ENCODE measurements at regions not wholly inside any gene's neighbourhood (a gene's known extent, or its start where the extent isn't known, plus 50 kb on each side); places are given as distances from the start of the nearest gene placed in this dataset.
"Not testable (repeated sequence)": the region's sequence is repeated elsewhere in the genome, so short reads cannot be mapped to it uniquely, and the experiment has no call there.

DNA sequence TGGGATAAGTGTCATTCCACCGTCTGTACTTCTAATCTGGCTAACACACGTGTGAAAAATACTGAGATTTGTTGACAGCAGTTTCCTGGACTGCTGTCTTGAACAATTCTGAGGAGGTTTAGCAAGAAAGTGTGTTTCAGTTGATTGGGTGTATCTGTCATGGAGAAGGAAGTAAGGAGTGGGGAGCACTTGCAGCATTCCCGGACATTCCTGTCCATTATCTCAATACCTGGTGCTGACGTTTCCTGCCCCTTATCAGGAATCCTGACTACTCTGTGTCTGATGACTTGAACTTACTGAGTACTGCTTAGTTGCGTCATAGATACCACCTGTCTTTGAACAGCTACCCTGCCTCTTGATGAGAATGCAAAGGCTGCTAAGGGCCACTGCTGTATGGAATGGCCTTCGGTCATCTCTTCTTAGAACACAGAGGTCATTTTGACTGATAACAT is 72.0 kb upstream of the VKORC1L1 start:
- H3K27me3 ChIP-seq (ENCODE audit: control insufficient read depth, insufficient read depth, low read length) = no peaks in the 10 kb centered on the region
- TF ChIP-seq, protein P1, sequence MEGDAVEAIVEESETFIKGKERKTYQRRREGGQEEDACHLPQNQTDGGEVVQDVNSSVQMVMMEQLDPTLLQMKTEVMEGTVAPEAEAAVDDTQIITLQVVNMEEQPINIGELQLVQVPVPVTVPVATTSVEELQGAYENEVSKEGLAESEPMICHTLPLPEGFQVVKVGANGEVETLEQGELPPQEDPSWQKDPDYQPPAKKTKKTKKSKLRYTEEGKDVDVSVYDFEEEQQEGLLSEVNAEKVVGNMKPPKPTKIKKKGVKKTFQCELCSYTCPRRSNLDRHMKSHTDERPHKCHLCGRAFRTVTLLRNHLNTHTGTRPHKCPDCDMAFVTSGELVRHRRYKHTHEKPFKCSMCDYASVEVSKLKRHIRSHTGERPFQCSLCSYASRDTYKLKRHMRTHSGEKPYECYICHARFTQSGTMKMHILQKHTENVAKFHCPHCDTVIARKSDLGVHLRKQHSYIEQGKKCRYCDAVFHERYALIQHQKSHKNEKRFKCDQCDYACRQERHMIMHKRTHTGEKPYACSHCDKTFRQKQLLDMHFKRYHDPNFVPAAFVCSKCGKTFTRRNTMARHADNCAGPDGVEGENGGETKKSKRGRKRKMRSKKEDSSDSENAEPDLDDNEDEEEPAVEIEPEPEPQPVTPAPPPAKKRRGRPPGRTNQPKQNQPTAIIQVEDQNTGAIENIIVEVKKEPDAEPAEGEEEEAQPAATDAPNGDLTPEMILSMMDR (IDR thresholded peaks at IDR 0.05; ENCODE audit: insufficient read depth, low read depth, low read length) = no peak
- POLR2A ChIA-PET = no interaction called here

DNA sequence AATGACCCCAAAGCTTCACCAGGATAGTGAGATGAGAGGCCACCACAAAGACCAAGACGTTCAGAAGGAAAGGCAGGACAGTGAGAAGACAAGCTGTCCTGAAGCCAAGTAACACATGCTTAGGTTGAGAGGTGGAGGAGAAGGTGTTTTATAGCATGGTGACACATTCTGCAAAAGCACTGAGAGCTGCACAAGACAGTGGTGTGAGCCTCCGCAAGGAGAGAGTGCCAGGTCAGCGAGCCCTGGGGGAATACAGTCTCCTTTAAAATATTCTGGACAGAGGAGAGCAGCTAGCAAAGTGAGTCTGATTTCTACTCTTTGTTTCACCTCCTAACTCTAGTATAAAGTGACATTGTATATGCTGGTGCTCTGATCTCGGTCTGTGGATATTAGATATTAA is 68.0 kb upstream of the VKORC1L1 start:
- TF ChIP-seq, protein P1 (IDR thresholded peaks at IDR 0.05; ENCODE audit: insufficient read depth, low read depth, low read length) = no peak
- POLR2A ChIA-PET = no interaction called here
- CTCF ChIA-PET = interaction anchor here (1.4 kb wide), 1 partner anchor 10 kb away, joined by 3 read pairs; no protein-coding TSS in a partner anchor
- H3K4me3 ChIP-seq (ENCODE audit: low read depth, low read length) = no peak overlapping the region
- no peaks in the 10 kb centered on the region; the same call in 1 of the 2 replicates for H3K36me3 ChIP-seq (ENCODE audit: control insufficient read depth, insufficient read depth, low read length)
- H3K27me3 ChIP-seq (ENCODE audit: control insufficient read depth, insufficient read depth, low read length) = no peaks in the 10 kb centered on the region
- DNase-seq (ENCODE audit: low read depth) = no peak

More for the DNA sequence above, 72.0 kb upstream of the VKORC1L1 start:
- H3K36me3 ChIP-seq (ENCODE audit: control insufficient read depth, insufficient read depth, low read length) = no peaks in the 10 kb centered on the region
- CTCF ChIA-PET = interaction anchor here (1.2 kb wide), 1 partner anchor 11 kb away, joined by 4 read pairs; no protein-coding TSS in a partner anchor
- no peak for DNase-seq (ENCODE audit: low read depth)
- H3K4me3 ChIP-seq (ENCODE audit: low read depth, low read length) = no peak overlapping the region

DNA sequence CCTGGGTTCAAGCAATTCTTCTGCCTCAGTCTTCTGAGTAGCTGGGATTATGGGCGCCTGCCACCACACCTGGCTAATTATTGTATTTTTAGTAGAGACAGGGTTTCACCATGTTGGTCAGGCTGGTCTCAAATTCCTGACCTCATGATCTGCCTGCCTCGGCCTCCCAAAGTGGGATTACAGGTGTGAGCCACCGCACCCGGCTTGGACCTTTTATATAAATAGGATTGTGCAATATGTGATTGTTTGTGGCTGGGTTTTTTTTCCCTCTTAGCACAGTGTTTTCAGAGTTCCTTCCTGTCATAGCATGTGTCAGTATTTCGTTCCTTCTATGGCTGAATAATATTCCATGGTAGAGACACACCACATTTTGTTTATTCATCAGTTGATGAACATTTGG is 65.8 kb upstream of the VKORC1L1 start:
- H3K27me3 ChIP-seq (ENCODE audit: control insufficient read depth, insufficient read depth, low read length); H3K4me3 ChIP-seq (ENCODE audit: low read depth, low read length); CTCF ChIA-PET; H3K36me3 ChIP-seq (ENCODE audit: control insufficient read depth, insufficient read depth, low read length); POLR2A ChIA-PET; DNase-seq (ENCODE audit: low read depth): not testable (repeated sequence)

DNA sequence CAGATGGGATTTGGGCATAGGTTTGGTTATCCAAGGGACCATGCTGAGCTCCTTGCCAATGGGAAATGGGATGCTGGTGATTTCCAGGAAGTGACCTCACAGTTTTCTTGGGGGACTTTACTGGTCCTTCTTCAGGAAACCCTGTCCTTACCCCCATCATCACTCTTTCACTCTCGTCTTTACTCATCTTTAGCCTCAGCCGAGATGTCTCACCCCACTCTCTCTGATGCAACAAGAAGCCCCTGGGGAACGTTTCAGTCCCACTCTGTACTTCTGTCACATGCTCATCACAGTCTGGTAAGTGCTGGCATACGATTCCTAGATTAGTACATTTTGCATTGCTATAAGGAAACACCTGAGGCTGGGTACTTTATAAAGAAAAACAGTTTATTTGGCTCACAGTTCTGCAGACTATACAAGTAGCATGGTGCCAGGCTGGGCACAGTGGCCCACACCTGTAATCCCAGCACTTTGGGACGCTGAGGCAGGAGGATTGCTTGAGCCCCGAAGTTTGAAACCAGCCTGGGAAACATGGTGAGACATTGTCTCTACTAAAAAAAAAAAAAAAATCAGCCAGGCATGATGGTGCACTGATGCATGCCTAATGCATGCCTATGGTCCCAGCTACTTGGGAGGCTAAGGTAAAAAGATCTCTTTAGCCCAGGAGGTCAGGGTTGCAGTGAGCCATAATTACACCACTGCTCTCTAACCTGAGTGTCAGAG is 63.5 kb upstream of the VKORC1L1 start:
- TF ChIP-seq, protein P1 (IDR thresholded peaks at IDR 0.05; ENCODE audit: insufficient read depth, low read depth, low read length) = no peak
- Histone ChIP-seq H3K36me3 (ENCODE audit: control insufficient read depth, insufficient read depth, low read length) (no peaks in the 10 kb centered on the region; the same call in 1 of the 2 replicates), H3K4me3 (ENCODE audit: low read depth, low read length) (no peak overlapping the region), H3K27me3 (ENCODE audit: control insufficient read depth, insufficient read depth, low read length) (no peaks in the 10 kb centered on the region)
- DNase-seq (ENCODE audit: low read depth) = no peak
- CTCF ChIA-PET = interaction anchor here (1.6 kb wide), 1 partner anchor 13 kb away, joined by 4 read pairs; no protein-coding TSS in a partner anchor
- POLR2A ChIA-PET = no interaction called here

DNA sequence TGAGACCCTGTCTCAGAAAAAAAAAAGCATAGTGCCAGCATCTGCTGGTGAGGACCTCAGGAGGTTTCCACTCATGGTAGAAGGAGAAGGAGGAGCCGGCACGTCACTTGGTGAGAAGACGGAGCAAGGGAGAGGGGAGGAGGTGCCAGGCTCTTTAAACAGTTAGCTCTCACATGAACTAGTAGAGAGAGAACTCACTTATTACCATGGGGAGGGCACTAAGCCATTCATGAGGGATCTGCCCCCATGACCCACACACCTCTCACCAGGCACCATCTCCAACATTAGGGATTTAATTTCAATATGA is 62.9 kb upstream of the VKORC1L1 start:
- CTCF ChIA-PET = no interaction called here
- TF ChIP-seq, protein P1 (IDR thresholded peaks at IDR 0.05; ENCODE audit: insufficient read depth, low read depth, low read length) = no peak

DNA sequence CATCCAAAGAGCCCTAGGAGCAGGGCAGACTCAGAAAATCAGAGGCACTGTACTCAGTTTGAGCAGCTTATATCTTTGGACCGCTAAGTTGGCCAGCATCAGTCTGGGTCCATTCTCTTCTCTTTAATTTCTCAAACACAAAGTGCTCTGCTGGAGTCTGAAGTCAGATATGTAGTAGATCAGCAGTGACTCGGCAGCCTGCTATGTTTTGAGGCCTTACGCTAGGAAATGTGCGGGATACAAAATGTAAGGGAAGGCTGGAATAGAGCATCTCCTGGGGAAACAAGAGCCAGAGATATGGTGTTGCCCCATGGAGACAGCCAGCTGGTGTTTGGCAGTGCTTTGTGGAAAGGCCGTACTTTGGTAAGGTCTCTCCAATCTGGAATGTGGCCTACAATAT is 60.6 kb upstream of the VKORC1L1 start:
- TF ChIP-seq, protein P1 (IDR thresholded peaks at IDR 0.05; ENCODE audit: insufficient read depth, low read depth, low read length) = no peak
- H3K27me3 ChIP-seq (ENCODE audit: control insufficient read depth, insufficient read depth, low read length) = no peaks in the 10 kb centered on the region
- H3K36me3 ChIP-seq (ENCODE audit: control insufficient read depth, insufficient read depth, low read length) = no peaks in the 10 kb centered on the region; the same call in 1 of the 2 replicates
- POLR2A ChIA-PET = no interaction called here
- no peak for DNase-seq (ENCODE audit: low read depth)
- no peak overlapping the region for H3K4me3 ChIP-seq (ENCODE audit: low read depth, low read length)
- CTCF ChIA-PET = interaction anchor here (0.7 kb wide), 1 partner anchor 12 kb away, joined by 4 read pairs; no protein-coding TSS in a partner anchor

More for the DNA sequence above, 62.9 kb upstream of the VKORC1L1 start:
- no peaks in the 10 kb centered on the region; the same call in 1 of the 2 replicates for H3K36me3 ChIP-seq (ENCODE audit: control insufficient read depth, insufficient read depth, low read length)
- POLR2A ChIA-PET = no interaction called here
- H3K4me3 ChIP-seq (ENCODE audit: low read depth, low read length) = no peak overlapping the region
- no peaks in the 10 kb centered on the region for H3K27me3 ChIP-seq (ENCODE audit: control insufficient read depth, insufficient read depth, low read length)
- no peak for DNase-seq (ENCODE audit: low read depth)

DNA sequence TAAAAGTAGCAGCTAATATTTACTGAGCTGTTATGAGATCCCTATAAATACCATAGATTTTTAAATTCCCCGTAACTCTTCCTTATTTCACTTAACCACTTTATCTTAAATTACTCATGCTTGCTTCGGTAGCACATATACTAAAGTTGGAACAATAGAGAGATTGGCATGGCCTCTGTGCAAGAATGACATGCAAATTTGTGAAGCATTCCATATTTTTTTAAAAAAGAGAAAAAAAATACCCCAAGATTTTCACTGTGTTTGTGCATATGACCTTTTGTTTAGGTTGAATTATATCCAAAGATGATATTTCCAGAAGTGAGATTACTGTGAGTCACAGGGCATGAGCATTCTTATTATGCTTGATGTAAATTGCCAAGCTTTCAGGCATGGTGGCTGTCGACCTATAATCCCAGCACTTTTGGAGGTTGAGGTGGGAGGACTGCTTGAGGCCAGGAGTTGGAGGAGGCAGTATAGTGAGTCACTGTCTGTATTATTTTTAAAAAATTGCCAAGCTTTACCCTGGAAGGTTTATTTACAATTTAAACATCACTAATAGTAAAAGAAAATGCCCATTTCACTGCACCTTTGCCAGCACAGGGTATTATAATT is 58.2 kb upstream of the VKORC1L1 start:
- CTCF ChIA-PET = interaction anchor here (0.7 kb wide), 1 partner anchor 10 kb away, joined by 3 read pairs; no protein-coding TSS in a partner anchor
- H3K36me3 ChIP-seq (ENCODE audit: control insufficient read depth, insufficient read depth, low read length); DNase-seq (ENCODE audit: low read depth); H3K4me3 ChIP-seq (ENCODE audit: low read depth, low read length); H3K27me3 ChIP-seq (ENCODE audit: control insufficient read depth, insufficient read depth, low read length); POLR2A ChIA-PET: not testable (repeated sequence)

Data from BJ (cell line).